Mesenchymal stem cell (in vitro differentiated cells and primary cell): ENCODE measurements at regions not wholly inside any gene's neighbourhood (a gene's known extent, or its start where the extent isn't known, plus 50 kb on each side); places are given as distances from the start of the nearest gene placed in this dataset.

Experiments used
- DNase-seq: peaks from one replicate; pipeline ENCODE4 v3.0.0-alpha.2; 2013
- H2AFZ ChIP-seq: one replicate; pipeline ENCODE4 v1.6.1; 2013; ENCODE audit warnings: low read depth, mild to moderate bottlenecking, control low read depth, inconsistent platforms, low read length, moderate library complexity
- H2AK5ac ChIP-seq: 2 replicates; pipeline ENCODE4 v1.6.1; 2013; ENCODE audit warnings: low read length, moderate library complexity, mild to moderate bottlenecking, inconsistent platforms; ENCODE audit not compliant: severe bottlenecking
- H2BK120ac ChIP-seq: one replicate; pipeline ENCODE4 v1.6.1; 2013; ENCODE audit warnings: low read depth, mild to moderate bottlenecking, inconsistent platforms, low read length, moderate library complexity
- H2BK12ac ChIP-seq, 2 experiments: one replicate each; pipeline ENCODE4 v1.6.1; 2013; ENCODE audit warnings: inconsistent platforms in 2 of 2, low read length in 2 of 2, mild to moderate bottlenecking in 2 of 2, moderate library complexity in 2 of 2, control low read depth in 1 of 2
- H2BK15ac ChIP-seq: one replicate; pipeline ENCODE4 v1.6.1; 2013; ENCODE audit warnings: mild to moderate bottlenecking, low read depth, inconsistent platforms; ENCODE audit not compliant: poor library complexity, severe bottlenecking
- H2BK5ac ChIP-seq: 2 replicates; pipeline ENCODE4 v1.6.1; 2013; ENCODE audit warnings: low read depth, mild to moderate bottlenecking, low read length, control low read depth, inconsistent platforms; ENCODE audit not compliant: poor library complexity, severe bottlenecking
- H3K14ac ChIP-seq, 2 experiments: one replicate each; pipeline ENCODE4 v1.6.1; 2013; ENCODE audit warnings: inconsistent platforms in 2 of 2, low read length in 2 of 2, control low read depth in 1 of 2, mild to moderate bottlenecking in 1 of 2, moderate library complexity in 1 of 2
- H3K18ac ChIP-seq, 2 experiments: one replicate each; pipeline ENCODE4 v1.6.1; 2013; ENCODE audit warnings: inconsistent platforms in 2 of 2, low read length in 2 of 2, control low read depth in 1 of 2, low read depth in 1 of 2, mild to moderate bottlenecking in 1 of 2
- H3K23ac ChIP-seq, 2 experiments: one replicate each; pipeline ENCODE4 v1.6.1; 2013; ENCODE audit warnings: inconsistent platforms in 2 of 2, low read length in 2 of 2, mild to moderate bottlenecking in 2 of 2, moderate library complexity in 2 of 2, control low read depth in 1 of 2
- H3K27ac ChIP-seq: 2 replicates; pipeline ENCODE4 v1.5.1; 2013; ENCODE audit warnings: mild to moderate bottlenecking, moderate library complexity, low read length, control low read depth, inconsistent platforms; ENCODE audit not compliant: poor library complexity, severe bottlenecking
- H3K27me3 ChIP-seq, 2 experiments: 2 replicates each; pipeline versions ENCODE4 v1.6.1 to v1.7.0; 2013; ENCODE audit warnings: low read length in 2 of 2, mild to moderate bottlenecking in 2 of 2, moderate library complexity in 2 of 2, control low read depth in 1 of 2, inconsistent platforms in 1 of 2; ENCODE audit not compliant: control insufficient read depth in 1 of 2, insufficient read depth in 1 of 2
- H3K36me3 ChIP-seq, 2 experiments: 2 replicates each; pipeline versions ENCODE4 v1.6.1 to v1.7.0; 2013; ENCODE audit warnings: low read length in 2 of 2, control low read depth in 1 of 2, inconsistent platforms in 1 of 2, low read depth in 1 of 2, mild to moderate bottlenecking in 1 of 2; ENCODE audit not compliant: insufficient read depth in 2 of 2, control insufficient read depth in 1 of 2
- H3K4ac ChIP-seq, 2 experiments: one replicate each; pipeline ENCODE4 v1.6.1; 2013; ENCODE audit warnings: inconsistent platforms in 2 of 2, low read length in 2 of 2, mild to moderate bottlenecking in 2 of 2, moderate library complexity in 2 of 2, control low read depth in 1 of 2, low read depth in 1 of 2
- H3K4me1 ChIP-seq: 2 replicates; pipeline ENCODE4 v1.6.1; 2013; ENCODE audit warnings: low read depth, low read length, control low read depth; ENCODE audit not compliant: control insufficient read depth, insufficient read depth
- H3K4me2 ChIP-seq: 2 replicates; pipeline ENCODE4 v1.6.1; 2013; ENCODE audit warnings: low read length, mild to moderate bottlenecking, inconsistent platforms; ENCODE audit not compliant: poor library complexity, severe bottlenecking
- H3K4me3 ChIP-seq, 2 experiments: 2 replicates each; pipeline versions ENCODE4 v1.5.1 to v1.7.0; 2013; ENCODE audit warnings: low read length in 2 of 2, mild to moderate bottlenecking in 2 of 2, control low read depth in 1 of 2, low read depth in 1 of 2; ENCODE audit not compliant: insufficient read depth in 1 of 2
- H3K79me1 ChIP-seq: replicated peaks from 2 replicates; pipeline ENCODE4 v1.6.1; 2013; ENCODE audit warnings: mild to moderate bottlenecking, control low read depth, low read length, inconsistent platforms; ENCODE audit not compliant: poor library complexity, severe bottlenecking
- H3K9ac ChIP-seq: 2 replicates; pipeline ENCODE4 v1.7.0; 2013; ENCODE audit warnings: mild to moderate bottlenecking, low read length, moderate library complexity
- H3K9me3 ChIP-seq: 2 replicates; pipeline ENCODE4 v1.7.0; 2013; ENCODE audit warnings: mild to moderate bottlenecking, low read length; ENCODE audit not compliant: control insufficient read depth
- H4K8ac ChIP-seq: one replicate; pipeline ENCODE4 v1.6.1; 2013; ENCODE audit warnings: inconsistent platforms, mild to moderate bottlenecking, low read length, moderate library complexity
- H4K91ac ChIP-seq: one replicate; pipeline ENCODE4 v1.6.1; 2013; ENCODE audit warnings: mild to moderate bottlenecking, low read length, inconsistent platforms
- WGBS: methylation state at CpG from one replicate; pipeline ENCODE4 v1.1.7; 2013; ENCODE audit warnings: mixed read lengths; 5-methylcytosine and 5-hydroxymethylcytosine counted together

DNA sequence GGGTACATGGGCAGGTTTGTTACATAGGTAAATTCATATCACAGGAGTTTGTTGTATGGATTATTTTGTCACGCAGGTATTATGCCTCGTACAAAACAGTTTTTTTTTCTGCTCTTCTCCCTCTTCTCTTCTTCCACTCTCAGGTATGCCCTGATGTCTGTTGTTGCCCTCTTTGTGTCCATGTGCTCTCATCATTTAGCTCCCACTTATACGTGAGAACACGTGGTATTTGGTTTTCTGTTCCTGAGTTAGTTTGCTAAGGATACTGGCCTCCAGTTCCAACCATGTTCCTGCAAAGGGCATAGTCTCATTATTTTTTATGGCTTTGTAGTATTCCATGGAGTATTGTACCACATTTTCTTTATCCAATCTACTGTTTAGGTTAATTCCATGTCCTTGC lies 65.7 kb downstream of the UNC5CL start:
- H2AK5ac ChIP-seq = no peak overlapping the region

DNA sequence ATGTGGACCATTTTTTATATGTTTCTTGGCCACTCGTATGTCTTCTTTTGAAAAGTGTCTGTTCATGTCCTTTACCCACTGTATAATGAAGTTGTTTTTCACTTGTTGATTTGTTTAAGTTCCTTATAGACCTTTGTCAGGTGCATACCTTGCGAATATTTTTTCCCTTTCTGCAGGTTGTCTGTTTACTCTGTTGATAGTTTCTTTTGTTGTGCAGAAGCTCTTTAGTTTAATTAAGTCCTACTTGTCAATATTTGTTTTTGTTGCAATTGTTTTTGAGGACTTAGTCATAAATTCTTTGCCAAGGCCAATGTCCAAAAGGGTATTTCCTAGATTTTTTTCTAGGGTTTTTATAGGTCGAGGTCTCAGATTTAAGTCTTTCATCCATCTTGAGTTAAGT lies 66.2 kb downstream of the UNC5CL start:
- no peak overlapping the region for H3K27ac ChIP-seq
- 89% methylated on average over 2 of the region's 3 CpGs for WGBS

More for the DNA sequence above, 65.7 kb downstream of the UNC5CL start:
- H2BK120ac ChIP-seq = no peak overlapping the region
- DNase-seq = no peak
- no peaks in the 10 kb centered on the region for H3K4me1 ChIP-seq
- H3K36me3 ChIP-seq = no peaks in the 10 kb centered on the region
- no peak overlapping the region for H2AFZ ChIP-seq
- no peak overlapping the region for H2BK15ac ChIP-seq
- H3K79me1 ChIP-seq = no peaks in the 10 kb centered on the region
- no peak overlapping the region for H3K23ac ChIP-seq
- H3K9me3 ChIP-seq = no peaks in the 10 kb centered on the region
- H3K4me3 ChIP-seq = no peak overlapping the region
- no peak overlapping the region for H4K91ac ChIP-seq
- peaks cover 0 to 3% of the 10 kb centered on the region in 2 experiments for H3K27me3 ChIP-seq
- no peak overlapping the region for H4K8ac ChIP-seq
- H2BK12ac ChIP-seq = no peak overlapping the region
- H3K4ac ChIP-seq = no peak overlapping the region
- no peak overlapping the region for H3K14ac ChIP-seq
- 100% methylated on average over 3 of the region's 4 CpGs for WGBS
- no peak overlapping the region for H3K4me2 ChIP-seq
- no peak overlapping the region for H3K18ac ChIP-seq
- H2BK5ac ChIP-seq = no peak overlapping the region
- no peak overlapping the region for H3K9ac ChIP-seq
- H3K27ac ChIP-seq = no peak overlapping the region

DNA sequence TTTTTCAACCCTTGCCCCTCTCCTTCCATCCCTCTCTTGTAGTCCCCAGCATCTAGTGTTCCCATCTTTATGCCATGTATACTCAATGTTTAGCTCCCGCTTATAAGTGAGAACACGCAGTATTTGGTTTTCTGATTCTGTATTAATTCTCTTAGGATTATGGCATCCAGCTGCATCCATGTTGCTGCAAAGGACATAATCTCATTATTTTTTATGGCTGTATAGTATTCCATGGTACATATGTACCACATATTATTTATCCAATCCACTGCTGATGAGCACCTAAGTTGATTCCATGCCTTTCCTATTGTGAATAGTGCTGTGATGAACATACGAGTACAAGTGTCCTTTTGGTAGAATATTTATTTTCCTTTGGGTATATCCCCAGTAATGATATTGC lies 66.8 kb downstream of the UNC5CL start:
- 100% methylated on average over 2 of the region's 3 CpGs for WGBS
- H3K14ac ChIP-seq = no peak overlapping the region
- no peak overlapping the region for H2AFZ ChIP-seq
- H3K4ac ChIP-seq = no peak overlapping the region
- H2BK120ac ChIP-seq = no peak overlapping the region
- no peak overlapping the region for H2BK15ac ChIP-seq
- H3K36me3 ChIP-seq = no peaks in the 10 kb centered on the region
- H3K4me3 ChIP-seq = no peak overlapping the region
- no peaks in the 10 kb centered on the region for H3K9me3 ChIP-seq
- peaks cover 0 to 3% of the 10 kb centered on the region in 2 experiments for H3K27me3 ChIP-seq
- H3K4me1 ChIP-seq = no peaks in the 10 kb centered on the region
- no peak overlapping the region for H3K27ac ChIP-seq
- H4K8ac ChIP-seq = no peak overlapping the region
- no peak overlapping the region for H4K91ac ChIP-seq
- H3K18ac ChIP-seq = no peak overlapping the region
- no peak overlapping the region for H2BK12ac ChIP-seq
- H3K23ac ChIP-seq = no peak overlapping the region
- H3K79me1 ChIP-seq = no peaks in the 10 kb centered on the region
- no peak overlapping the region for H2AK5ac ChIP-seq
- H3K4me2 ChIP-seq = no peak overlapping the region
- no peak for DNase-seq
- H2BK5ac ChIP-seq = no peak overlapping the region
- H3K9ac ChIP-seq = no peak overlapping the region

More for the DNA sequence above, 66.2 kb downstream of the UNC5CL start:
- no peak overlapping the region for H4K8ac ChIP-seq
- H2BK15ac ChIP-seq = no peak overlapping the region
- H2BK5ac ChIP-seq = no peak overlapping the region
- H3K27me3 ChIP-seq = peaks cover 0 to 3% of the 10 kb centered on the region in 2 experiments
- no peak overlapping the region for H2BK12ac ChIP-seq
- H3K4me2 ChIP-seq = no peak overlapping the region
- no peak for DNase-seq
- H2AFZ ChIP-seq = no peak overlapping the region
- H3K9me3 ChIP-seq = no peaks in the 10 kb centered on the region
- H3K4ac ChIP-seq = no peak overlapping the region
- no peak overlapping the region for H2AK5ac ChIP-seq
- H3K14ac ChIP-seq = no peak overlapping the region
- H3K4me1 ChIP-seq = no peaks in the 10 kb centered on the region
- no peak overlapping the region for H3K9ac ChIP-seq
- H3K36me3 ChIP-seq = no peaks in the 10 kb centered on the region
- no peak overlapping the region for H3K4me3 ChIP-seq
- H3K23ac ChIP-seq = no peak overlapping the region
- H4K91ac ChIP-seq = no peak overlapping the region
- no peaks in the 10 kb centered on the region for H3K79me1 ChIP-seq
- no peak overlapping the region for H3K18ac ChIP-seq
- H2BK120ac ChIP-seq = no peak overlapping the region

DNA sequence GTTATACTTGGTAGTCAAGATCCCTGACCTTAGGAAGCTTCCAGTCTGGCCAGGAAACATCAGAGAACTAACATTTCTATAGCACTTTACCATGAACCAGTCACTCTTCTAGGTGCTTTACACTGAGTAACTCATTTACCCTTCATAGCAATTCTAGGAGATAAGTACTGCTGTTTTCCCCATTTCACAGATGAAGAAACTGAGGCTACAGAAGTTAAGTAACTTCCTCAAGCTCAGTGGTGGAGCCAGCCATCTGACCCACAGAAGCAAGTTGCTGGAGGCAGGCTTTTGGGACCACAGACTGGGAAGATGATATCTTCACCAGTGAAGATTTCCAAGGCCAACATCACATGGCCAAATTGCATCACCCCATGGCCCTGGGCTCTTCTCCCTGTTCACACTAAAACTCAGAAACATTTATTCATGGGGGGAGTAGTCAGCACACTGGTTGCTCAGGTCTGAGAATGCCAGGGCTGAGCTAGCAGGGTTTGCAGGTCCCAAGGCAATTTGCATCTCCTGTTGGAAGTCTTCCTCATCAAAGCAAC lies 70.3 kb downstream of the UNC5CL start:
- Histone ChIP-seq H3K27ac (no peak overlapping the region), H3K4me2 (no peak overlapping the region), H4K91ac (no peak overlapping the region), H3K4me1 (no peaks in the 10 kb centered on the region), H3K27me3 (no peaks in the 10 kb centered on the region), H3K23ac (no peak overlapping the region), H2AK5ac (no peak overlapping the region), H2AFZ (no peak overlapping the region), H2BK120ac (no peak overlapping the region), H2BK12ac (no peak overlapping the region), H2BK5ac (no peak overlapping the region), H3K9me3 (no peaks in the 10 kb centered on the region), H3K79me1 (no peaks in the 10 kb centered on the region), H3K18ac (no peak overlapping the region), H3K4me3 (no peak overlapping the region), H3K36me3 (no peaks in the 10 kb centered on the region), H3K4ac (no peak overlapping the region), H4K8ac (no peak overlapping the region), H3K14ac (no peak overlapping the region), H3K9ac (no peak overlapping the region), H2BK15ac (no peak overlapping the region)
- no peak for DNase-seq
